ENCODE measurements at regions not wholly inside any gene's neighbourhood (a gene's known extent, or its start where the extent isn't known, plus 50 kb on each side); places are given as distances from the start of the nearest gene placed in this dataset.

GRCh38 chr5:141783947-141784296 lies 94.3 kb downstream of the PCDH1 start (continued):
- no peak for TF ChIP-seq PRDM6 (tag by site-specific recombination; IDR thresholded peaks at IDR 0.05)
- TF ChIP-seq ZNF837 (tag by site-specific recombination; IDR thresholded peaks at IDR 0.05), result no peak
- no peak for TF ChIP-seq ZNF394 (tag by site-specific recombination; IDR thresholded peaks at IDR 0.05; ENCODE audit: borderline replicate concordance)
- no peak for TF ChIP-seq ZSCAN23 (tag by site-specific recombination; IDR thresholded peaks at IDR 0.05)
- no peak for TF ChIP-seq ZNF488 (tag by site-specific recombination; IDR thresholded peaks at IDR 0.05)
- peak; percentile 87 for TF ChIP-seq ZBTB17 (tag by site-specific recombination; IDR thresholded peaks at IDR 0.05)
- TF ChIP-seq PRDM2 (tag by site-specific recombination; IDR thresholded peaks at IDR 0.05; ENCODE audit: borderline replicate concordance), result no peak
- no peak for TF ChIP-seq ZNF433 (tag by site-specific recombination; IDR thresholded peaks at IDR 0.05; ENCODE audit: low read depth)
- no peak for TF ChIP-seq KLF7 (tag by site-specific recombination; IDR thresholded peaks at IDR 0.05; ENCODE audit: borderline replicate concordance)
- TF ChIP-seq ZBTB21 (tag by site-specific recombination; IDR thresholded peaks at IDR 0.05), result no peak
- no peak for TF ChIP-seq ZNF518A (tag by site-specific recombination; conservative IDR thresholded peaks at IDR 0.05; ENCODE audit: low read depth)
